GM12892 (cell line): ENCODE measurements at regions not wholly inside any gene's neighbourhood (a gene's known extent, or its start where the extent isn't known, plus 50 kb on each side); places are given as distances from the start of the nearest gene placed in this dataset.

Experiments used
- POLR2A ChIP-seq: IDR thresholded peaks from 2 replicates; pipeline ENCODE4 v1.6.1; 2011; ENCODE audit warnings: low read depth, low read length, control low read depth
- POLR2AphosphoS5 ChIP-seq: IDR thresholded peaks from 2 replicates; pipeline ENCODE4 v1.6.1; 2011; ENCODE audit warnings: low read depth, low read length, control low read depth
- TAF1 ChIP-seq: IDR thresholded peaks from 2 replicates; pipeline ENCODE4 v1.6.1; 2011; ENCODE audit warnings: low read depth, mild to moderate bottlenecking, control low read depth, low read length, borderline replicate concordance

DNA sequence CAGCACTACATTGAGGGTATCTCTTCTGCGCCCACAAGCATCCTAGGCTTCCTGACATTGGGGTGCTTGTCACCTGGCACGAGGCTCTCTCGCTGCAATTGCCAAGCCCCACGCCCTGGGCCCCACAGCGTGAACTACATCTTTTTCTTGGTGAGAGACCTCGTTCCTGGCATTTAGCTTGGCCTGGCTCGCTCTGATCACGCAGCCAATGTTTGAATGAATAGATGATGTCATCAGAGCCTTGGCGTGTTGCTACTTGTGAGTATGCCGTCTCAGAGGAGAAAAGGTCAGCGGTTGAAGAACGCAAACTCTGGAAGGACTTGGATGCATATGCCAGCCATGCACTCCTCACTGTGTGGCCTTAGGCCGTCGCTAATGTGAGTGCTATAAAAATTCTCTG lies 150.2 kb upstream of the AUTS2 start:
- TF ChIP-seq POLR2AphosphoS5: no peak
- TF ChIP-seq POLR2A: no peak
- no peak for TF ChIP-seq TAF1
